HG02759 (cell line): ENCODE measurements at regions not wholly inside any gene's neighbourhood (a gene's known extent, or its start where the extent isn't known, plus 50 kb on each side); places are given as distances from the start of the nearest gene placed in this dataset.

Source experiments
- ATAC-seq: cut with Tn5 transposase; IDR thresholded peaks from one replicate; pipeline ENCODE4 v1.9.1; 2021; ENCODE audit warnings: mild to moderate bottlenecking, moderate library complexity; ENCODE audit not compliant: unreplicated experiment

DNA sequence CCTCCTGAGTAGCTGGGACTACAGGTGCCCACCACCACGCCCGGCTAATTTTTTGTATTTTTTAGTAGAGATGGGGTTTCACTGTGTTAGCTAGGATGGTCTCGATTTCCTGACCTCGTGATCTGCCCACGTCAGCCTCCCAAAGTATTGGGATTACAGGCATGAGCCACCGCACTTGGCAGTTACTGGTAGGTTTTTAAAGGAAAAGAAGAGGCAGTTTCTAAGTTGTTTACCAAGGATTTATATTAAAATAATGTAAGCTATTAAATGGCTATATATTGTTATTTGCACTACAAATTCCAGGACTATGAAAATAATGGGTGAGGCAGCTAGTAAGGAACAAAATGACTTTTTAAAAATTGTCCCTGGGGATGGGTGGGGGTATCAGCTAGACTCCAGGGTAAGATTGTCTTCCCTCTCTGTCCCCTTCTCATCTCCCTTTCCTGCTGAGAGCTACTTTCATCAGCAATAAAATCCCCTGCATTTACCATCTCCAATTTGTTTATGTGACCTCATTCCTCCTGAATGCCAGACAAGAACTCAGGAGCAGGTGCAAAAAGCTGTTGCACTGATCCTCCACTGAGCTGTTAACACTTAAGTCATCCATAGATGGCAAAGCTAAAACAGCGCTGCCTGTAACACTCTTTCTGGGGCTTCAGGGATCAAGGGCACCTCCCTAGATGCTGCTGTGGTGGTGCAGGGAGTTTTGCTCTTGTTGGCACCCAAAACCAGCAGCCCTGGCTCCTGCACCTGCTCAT is 165.2 kb downstream of the ZPLD1 start:
- ATAC-seq: no peak

- no peak for ATAC-seq
Measured at GRCh38 chr3:102605153-102605552, 170.3 kb downstream of the ZPLD1 start.

DNA sequence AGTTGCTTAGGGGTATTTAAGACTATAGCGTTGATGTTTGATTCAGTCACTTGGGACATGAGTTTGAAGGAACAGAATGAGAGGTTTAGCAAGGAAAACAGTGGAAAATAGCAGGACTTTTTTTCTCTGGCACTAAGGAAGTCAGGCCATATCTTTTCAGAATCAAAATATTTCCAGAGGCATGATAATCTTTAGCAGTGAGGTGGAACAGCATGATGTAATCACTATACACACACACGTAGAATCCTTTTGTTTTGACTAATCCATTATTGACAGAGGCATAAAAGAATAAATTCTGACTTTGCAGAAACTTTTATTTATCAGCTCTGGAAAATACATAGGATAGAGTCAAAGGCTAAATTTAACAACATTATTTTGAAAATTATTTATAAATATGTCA is 174.1 kb downstream of the ZPLD1 start:
- ATAC-seq: no peak

- no peak for ATAC-seq
Measured at GRCh38 chr3:102614021-102614569, 179.3 kb downstream of the ZPLD1 start.

- ATAC-seq: no peak
Measured at GRCh38 chr3:102614585-102614984, 179.8 kb downstream of the ZPLD1 start.

DNA sequence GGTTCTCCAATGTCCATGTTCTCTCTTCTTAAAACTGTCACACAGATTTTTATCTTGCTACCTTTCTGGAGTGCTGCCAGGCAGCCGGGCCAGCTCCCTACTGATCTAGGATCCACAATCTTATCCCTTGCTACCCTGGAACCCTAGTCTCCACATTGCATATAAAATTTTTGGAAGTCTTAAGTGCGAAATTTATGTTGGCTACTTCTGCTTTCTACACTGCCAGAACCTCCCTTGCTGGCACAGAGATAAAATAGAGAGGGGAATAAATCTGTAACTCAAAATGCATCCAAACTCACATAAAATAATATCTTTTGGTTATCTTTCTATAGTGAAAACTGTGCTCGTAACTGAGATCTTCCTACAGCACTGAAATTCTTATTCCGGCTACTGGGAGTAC is 182.6 kb downstream of the ZPLD1 start:
- ATAC-seq: no peak

DNA sequence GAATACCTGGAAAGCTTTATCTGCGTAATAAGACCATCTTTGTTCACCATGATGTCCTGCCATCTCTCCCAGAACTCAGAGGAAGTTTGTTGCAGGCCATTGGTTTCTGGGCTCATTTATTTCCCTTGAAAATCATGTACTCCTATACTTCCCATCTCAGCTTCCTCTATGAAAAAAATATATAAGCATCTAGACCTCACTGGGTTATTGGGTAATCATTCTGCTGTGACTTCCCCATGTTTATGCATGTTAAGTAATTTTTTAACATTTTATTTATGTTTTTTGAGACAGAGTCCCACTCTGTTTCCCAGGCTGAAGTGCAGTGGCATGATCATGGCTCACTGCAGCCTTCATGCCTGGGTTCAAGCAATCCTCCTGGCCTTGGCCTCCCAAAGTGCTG is 184.5 kb downstream of the ZPLD1 start:
- ATAC-seq: no peak

DNA sequence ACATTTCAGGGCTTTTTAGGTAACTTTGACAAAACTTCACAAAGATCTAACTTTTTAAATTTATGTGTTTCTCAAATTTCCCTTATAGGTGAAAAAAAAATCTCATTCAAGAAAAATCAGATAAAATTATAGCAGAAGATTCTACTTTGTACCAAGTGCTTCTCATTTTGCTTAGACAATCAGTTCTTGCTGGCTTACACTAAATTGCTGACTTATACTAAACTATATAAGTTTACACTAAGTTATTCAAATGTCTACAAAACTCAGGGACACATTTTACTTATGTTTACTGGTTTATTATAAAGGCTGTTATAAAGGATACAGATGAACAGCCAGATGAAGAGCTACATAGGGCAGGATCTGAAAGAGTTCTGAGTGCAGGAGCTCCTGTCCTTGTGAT is 195.1 kb downstream of the ZPLD1 start:
- ATAC-seq: no peak

GRCh38 chr3:102630531-102630930 is 195.7 kb downstream of the ZPLD1 start:
- ATAC-seq: no peak

GRCh38 chr3:102643546-102643945 is 208.7 kb downstream of the ZPLD1 start:
- no peak for ATAC-seq

- ATAC-seq: no peak
Measured at GRCh38 chr3:102646557-102646956, 211.7 kb downstream of the ZPLD1 start.

DNA sequence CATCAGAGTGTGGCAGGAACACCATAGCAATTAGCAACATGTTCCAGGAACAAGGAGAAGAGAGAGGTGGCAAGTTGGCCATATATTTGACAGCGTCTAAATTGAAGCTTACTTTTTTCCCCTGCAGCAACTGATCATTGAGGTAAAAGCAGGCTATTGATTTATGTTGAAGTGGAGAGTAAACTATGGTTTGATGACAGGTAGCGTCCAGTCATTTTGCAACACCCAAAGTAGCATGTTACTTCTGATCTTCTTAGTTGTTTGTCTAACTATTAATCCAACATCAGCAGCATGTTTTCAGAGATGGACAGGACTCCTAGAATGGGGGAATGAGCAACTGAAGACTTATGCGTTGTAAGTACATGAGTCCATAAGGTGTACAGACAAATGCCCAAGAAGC is 225.8 kb downstream of the ZPLD1 start:
- ATAC-seq: no peak

- ATAC-seq: no peak
Measured at GRCh38 chr3:102661707-102662497, 227.1 kb downstream of the ZPLD1 start.

- no peak for ATAC-seq
Measured at GRCh38 chr3:102662498-102662772, 227.6 kb downstream of the ZPLD1 start.

GRCh38 chr3:102664126-102664525 is 229.3 kb downstream of the ZPLD1 start:
- no peak for ATAC-seq

DNA sequence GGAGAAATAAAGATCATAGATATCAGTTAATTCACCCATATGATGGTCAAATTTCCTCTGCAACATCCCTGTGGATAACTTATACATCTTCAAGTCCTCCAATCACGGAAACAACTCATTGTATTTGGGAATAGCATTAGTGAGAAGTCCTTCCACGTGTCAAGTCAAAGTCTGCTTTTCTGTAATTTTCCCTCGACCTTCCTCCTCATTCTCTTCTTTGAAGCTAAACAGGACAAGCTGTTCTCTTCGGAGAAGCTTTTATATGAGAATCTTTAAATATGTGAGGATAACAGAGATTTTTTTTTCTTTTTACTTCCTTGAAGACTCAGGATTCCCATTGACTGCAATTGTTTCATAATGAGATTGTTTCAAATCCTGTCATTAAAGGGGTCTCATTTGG is 230.4 kb downstream of the ZPLD1 start:
- no peak for ATAC-seq

GRCh38 chr3:102668247-102668646 is 233.4 kb downstream of the ZPLD1 start:
- ATAC-seq: no peak

DNA sequence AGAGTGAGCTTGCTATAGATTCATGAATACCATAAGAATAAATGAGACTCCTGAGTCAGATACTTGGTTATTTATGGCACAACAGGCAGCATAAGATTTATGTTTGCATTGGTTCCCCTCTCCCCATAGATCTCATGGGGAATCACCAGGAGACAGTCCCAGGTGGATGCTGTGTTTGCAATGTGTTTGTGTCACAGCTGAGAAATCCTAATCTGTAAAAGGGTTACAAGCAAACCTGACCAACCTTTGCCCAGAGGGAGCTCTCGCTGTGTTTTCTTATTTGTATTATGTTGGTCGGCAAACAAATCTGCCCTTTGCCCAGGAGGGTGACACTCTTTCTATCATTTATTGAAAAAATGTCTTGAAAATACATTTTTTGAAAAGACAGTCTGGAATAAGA is 236.2 kb downstream of the ZPLD1 start:
- ATAC-seq: no peak

GRCh38 chr3:102672305-102672704 is 237.5 kb downstream of the ZPLD1 start:
- ATAC-seq: no peak

DNA sequence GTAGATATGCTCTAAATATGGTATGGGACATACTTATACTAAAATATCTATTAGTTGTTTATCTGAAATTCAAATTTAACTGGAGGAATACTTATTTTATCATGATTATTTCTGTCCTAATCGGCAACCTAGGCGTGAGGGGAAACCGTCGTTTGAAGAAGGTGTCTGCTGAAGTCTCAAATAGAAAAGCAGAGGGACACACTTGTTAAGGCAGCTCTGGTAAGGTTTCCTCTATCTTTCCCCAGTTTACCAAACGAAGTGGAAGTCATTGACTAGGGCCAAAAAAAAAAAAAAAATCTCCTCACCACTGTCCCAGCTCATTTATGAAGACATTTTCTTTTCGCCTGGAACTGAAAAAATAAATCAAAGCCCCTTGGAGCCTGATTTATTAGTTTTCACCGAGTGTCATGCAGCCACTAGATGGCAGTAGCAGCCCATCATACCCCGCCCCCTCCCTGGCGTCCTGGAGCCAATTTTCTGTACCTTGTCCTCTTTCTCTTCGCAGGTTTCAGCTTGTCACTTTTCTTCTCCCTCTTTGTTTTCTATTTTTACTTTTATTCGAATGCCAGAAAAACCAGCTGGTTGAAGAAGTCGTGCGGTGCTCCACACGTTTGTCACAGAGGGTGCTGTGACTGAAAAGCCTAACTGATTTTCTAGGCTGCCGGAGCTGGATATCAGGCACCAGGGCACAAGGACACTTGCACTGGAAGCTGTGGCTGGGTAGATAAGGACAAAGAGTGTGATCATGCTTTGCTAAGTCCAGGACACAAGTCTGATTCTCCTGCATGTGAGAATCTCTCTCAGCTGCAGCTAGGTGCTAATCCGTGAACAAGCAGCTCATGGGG is 238.7 kb downstream of the ZPLD1 start:
- ATAC-seq: peak; percentile 95

DNA sequence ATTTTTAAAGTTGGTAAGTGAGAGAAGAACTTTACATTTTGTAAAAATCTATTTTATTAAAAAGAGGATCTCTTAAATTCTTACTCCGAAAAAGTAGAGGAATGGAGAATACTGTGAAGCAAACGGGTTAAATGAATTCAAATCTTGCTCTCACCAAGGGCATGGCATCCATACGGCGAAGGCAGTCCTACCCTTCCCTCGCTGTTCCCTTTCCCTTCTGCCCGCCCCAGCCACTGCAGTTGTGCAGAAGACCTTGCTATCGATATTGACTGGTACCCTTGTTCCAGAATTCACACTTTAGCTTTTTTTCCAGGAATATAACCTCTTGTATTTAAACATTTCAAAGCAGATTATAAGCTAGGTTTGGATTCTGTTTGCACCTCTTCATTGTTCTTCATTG is 239.5 kb downstream of the ZPLD1 start:
- ATAC-seq: no peak
